ENCODE measurements at regions not wholly inside any gene's neighbourhood (a gene's known extent, or its start where the extent isn't known, plus 50 kb on each side); places are given as distances from the start of the nearest gene placed in this dataset.

GRCh38 chr9:26247861-26248260 is 569.6 kb upstream of the TUSC1 start:
- TF ChIP-seq POLR2AphosphoS5 (IDR thresholded peaks at IDR 0.05; ENCODE audit: low read depth, low read length) (no peak), GABPA (IDR thresholded peaks at IDR 0.05; ENCODE audit: low read depth) (no peak), TAF1 (IDR thresholded peaks at IDR 0.05; ENCODE audit: borderline replicate concordance, low read depth, low read length) (no peak), MAX (IDR thresholded peaks at IDR 0.05; ENCODE audit: low read depth) (no peak), TCF12 (IDR thresholded peaks at IDR 0.05) (no peak), CTCF (IDR thresholded peaks at IDR 0.05) (no peak), USF1 (IDR thresholded peaks at IDR 0.05; ENCODE audit: borderline replicate concordance, low read depth) (no peak), NRF1 (IDR thresholded peaks at IDR 0.05; ENCODE audit: low read depth, low read length) (no peak), REST (IDR thresholded peaks at IDR 0.05; ENCODE audit: low read depth, low read length) (no peak), IRF3 (IDR thresholded peaks at IDR 0.05; ENCODE audit: low read depth, low read length) (no peak), SMC3 (IDR thresholded peaks at IDR 0.05; ENCODE audit: low read depth, low read length) (no peak)

All from SK-N-SH (cell line).